MM.1S (cell line): ENCODE measurements at regions not wholly inside any gene's neighbourhood (a gene's known extent, or its start where the extent isn't known, plus 50 kb on each side); places are given as distances from the start of the nearest gene placed in this dataset.

Experiments used
- DNase-seq: peaks from one replicate; pipeline ENCODE4 v3.0.0-alpha.2; 2015
- H2AFZ ChIP-seq: fragments of 300-600 bp; sonication (generic); 2 replicates; pipeline ENCODE4 v1.6.0; 2016; ENCODE audit warnings: antibody characterized with exemption, low read length
- H3F3A ChIP-seq: fragments of 300-600 bp; sonication (generic); 2 replicates; pipeline ENCODE4 v1.6.1; 2016; ENCODE audit warnings: mild to moderate bottlenecking, antibody characterized with exemption, low read length, moderate library complexity, mixed read lengths; ENCODE audit not compliant: insufficient read depth
- H3K27ac ChIP-seq: fragments of 300-600 bp; sonication (generic); 2 replicates; pipeline ENCODE4 v1.5.1; 2016; ENCODE audit warnings: mild to moderate bottlenecking, low read length
- H3K27me3 ChIP-seq: fragments of 300-600 bp; sonication (generic); replicated peaks from 2 replicates; pipeline ENCODE4 v1.6.0; 2016; ENCODE audit warnings: low read length; ENCODE audit not compliant: insufficient read depth
- H3K36me3 ChIP-seq: fragments of 300-600 bp; sonication (generic); replicated peaks from 2 replicates; pipeline ENCODE4 v1.6.1; 2016; ENCODE audit warnings: mild to moderate bottlenecking, low read length, mixed read lengths; ENCODE audit not compliant: insufficient read depth
- H3K4me1 ChIP-seq: fragments of 300-600 bp; sonication (generic); 2 replicates; pipeline ENCODE4 v1.6.1; 2016; ENCODE audit warnings: low read length, mixed read lengths
- H3K4me2 ChIP-seq: fragments of 300-600 bp; sonication (generic); 2 replicates; pipeline ENCODE4 v1.6.0; 2016; ENCODE audit warnings: low read depth, low read length
- H3K4me3 ChIP-seq: fragments of 300-600 bp; sonication (generic); 2 replicates; pipeline ENCODE4 v1.5.1; 2016; ENCODE audit warnings: low read length, mixed read lengths
- H3K79me2 ChIP-seq: fragments of 300-600 bp; sonication (generic); 2 replicates; pipeline ENCODE4 v1.6.1; 2016; ENCODE audit warnings: mixed run types, low read length, mixed read lengths
- H3K9ac ChIP-seq: fragments of 300-600 bp; sonication (generic); 2 replicates; pipeline ENCODE4 v1.6.1; 2016; ENCODE audit warnings: low read length, mixed read lengths
- H3K9me2 ChIP-seq: fragments of 300-600 bp; sonication (generic); replicated peaks from 2 replicates; pipeline ENCODE4 v1.6.1; 2016; ENCODE audit warnings: mild to moderate bottlenecking, low read length, mixed read lengths; ENCODE audit not compliant: insufficient read depth
- H3K9me3 ChIP-seq: fragments of 300-600 bp; sonication (generic); replicated peaks from 2 replicates; pipeline ENCODE4 v1.6.1; 2016; ENCODE audit warnings: mild to moderate bottlenecking, low read length, mixed read lengths; ENCODE audit not compliant: insufficient read depth
- H4K20me1 ChIP-seq: fragments of 300-600 bp; sonication (generic); 2 replicates; pipeline ENCODE4 v1.6.1; 2016; ENCODE audit warnings: mild to moderate bottlenecking, low read length, moderate library complexity, mixed read lengths; ENCODE audit not compliant: insufficient read depth
- EZH2 ChIP-seq: fragments of 300-600 bp; sonication (generic); optimal IDR thresholded peaks from 2 replicates; pipeline ENCODE3; 2017; ENCODE audit warnings: low read depth, mild to moderate bottlenecking, antibody characterized with exemption, low read length, mixed read lengths
- EZH2phosphoT487 ChIP-seq: fragments of 300-600 bp; sonication (generic); IDR thresholded peaks from 2 replicates; pipeline ENCODE4 v1.6.1; 2018; ENCODE audit warnings: antibody characterized with exemption, low read length
- TF ChIP-seq, protein P1 (sequence below): fragments of 300-600 bp; sonication (generic); IDR thresholded peaks from 2 replicates; pipeline ENCODE4 v1.5.1; 2016; ENCODE audit warnings: antibody characterized with exemption, low read length, mixed read lengths

- TF ChIP-seq, protein P1, sequence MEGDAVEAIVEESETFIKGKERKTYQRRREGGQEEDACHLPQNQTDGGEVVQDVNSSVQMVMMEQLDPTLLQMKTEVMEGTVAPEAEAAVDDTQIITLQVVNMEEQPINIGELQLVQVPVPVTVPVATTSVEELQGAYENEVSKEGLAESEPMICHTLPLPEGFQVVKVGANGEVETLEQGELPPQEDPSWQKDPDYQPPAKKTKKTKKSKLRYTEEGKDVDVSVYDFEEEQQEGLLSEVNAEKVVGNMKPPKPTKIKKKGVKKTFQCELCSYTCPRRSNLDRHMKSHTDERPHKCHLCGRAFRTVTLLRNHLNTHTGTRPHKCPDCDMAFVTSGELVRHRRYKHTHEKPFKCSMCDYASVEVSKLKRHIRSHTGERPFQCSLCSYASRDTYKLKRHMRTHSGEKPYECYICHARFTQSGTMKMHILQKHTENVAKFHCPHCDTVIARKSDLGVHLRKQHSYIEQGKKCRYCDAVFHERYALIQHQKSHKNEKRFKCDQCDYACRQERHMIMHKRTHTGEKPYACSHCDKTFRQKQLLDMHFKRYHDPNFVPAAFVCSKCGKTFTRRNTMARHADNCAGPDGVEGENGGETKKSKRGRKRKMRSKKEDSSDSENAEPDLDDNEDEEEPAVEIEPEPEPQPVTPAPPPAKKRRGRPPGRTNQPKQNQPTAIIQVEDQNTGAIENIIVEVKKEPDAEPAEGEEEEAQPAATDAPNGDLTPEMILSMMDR, result no peak
- TF ChIP-seq EZH2phosphoT487, result no peak
- TF ChIP-seq EZH2, result no peak
Measured at GRCh38 chr4:137762591-137762990, 230.3 kb upstream of the PCDH18 start.

GRCh38 chr4:137754652-137755471 is 222.6 kb upstream of the PCDH18 start:
- Histone ChIP-seq H3K27me3 (no peaks in the 10 kb centered on the region), H3K27ac (no peak overlapping the region), H3K9ac (no peak overlapping the region), H3K79me2 (no peaks in the 10 kb centered on the region), H3K4me1 (no peaks in the 10 kb centered on the region), H3K4me3 (no peak overlapping the region), H3K36me3 (no peaks in the 10 kb centered on the region), H4K20me1 (no peaks in the 10 kb centered on the region), H3K9me2 (no peaks in the 10 kb centered on the region), H3F3A (no peaks in the 10 kb centered on the region), H3K9me3 (no peaks in the 10 kb centered on the region), H2AFZ (no peak overlapping the region), H3K4me2 (no peak overlapping the region)
- TF ChIP-seq, protein P1, result no peak
- TF ChIP-seq EZH2phosphoT487, result no peak
- no peak for TF ChIP-seq EZH2
- no peak for DNase-seq

More at GRCh38 chr4:137762591-137762990, 230.3 kb upstream of the PCDH18 start:
- H3K9me2 ChIP-seq, result no peaks in the 10 kb centered on the region
- H3K27me3 ChIP-seq, result no peaks in the 10 kb centered on the region
- H3K4me1 ChIP-seq, result no peaks in the 10 kb centered on the region
- H2AFZ ChIP-seq, result no peak overlapping the region
- no peaks in the 10 kb centered on the region for H3F3A ChIP-seq
- no peaks in the 10 kb centered on the region for H3K36me3 ChIP-seq
- no peak for DNase-seq
- no peak overlapping the region for H3K4me2 ChIP-seq
- H3K79me2 ChIP-seq, result no peaks in the 10 kb centered on the region
- H3K9me3 ChIP-seq, result no peaks in the 10 kb centered on the region
- no peak overlapping the region for H3K9ac ChIP-seq
- no peak overlapping the region for H3K4me3 ChIP-seq
- H3K27ac ChIP-seq, result no peak overlapping the region
- no peaks in the 10 kb centered on the region for H4K20me1 ChIP-seq

- no peaks in the 10 kb centered on the region for H3K4me1 ChIP-seq
- H3K79me2 ChIP-seq, result no peaks in the 10 kb centered on the region
- H3K9me2 ChIP-seq, result no peaks in the 10 kb centered on the region
- no peaks in the 10 kb centered on the region for H4K20me1 ChIP-seq
- no peaks in the 10 kb centered on the region for H3F3A ChIP-seq
- H3K4me2 ChIP-seq, result no peak overlapping the region
- H3K27me3 ChIP-seq, result no peaks in the 10 kb centered on the region
- no peaks in the 10 kb centered on the region for H3K36me3 ChIP-seq
- H3K4me3 ChIP-seq, result no peak overlapping the region
- H2AFZ ChIP-seq, result no peak overlapping the region
- TF ChIP-seq, protein P1, result no peak
- no peak for TF ChIP-seq EZH2phosphoT487
- H3K27ac ChIP-seq, result no peak overlapping the region
- H3K9ac ChIP-seq, result no peak overlapping the region
- DNase-seq, result no peak
- H3K9me3 ChIP-seq, result no peaks in the 10 kb centered on the region
Measured at GRCh38 chr4:137749466-137749865, 217.2 kb upstream of the PCDH18 start.
